ENCODE measurements at regions not wholly inside any gene's neighbourhood (a gene's known extent, or its start where the extent isn't known, plus 50 kb on each side); places are given as distances from the start of the nearest gene placed in this dataset.

DNA sequence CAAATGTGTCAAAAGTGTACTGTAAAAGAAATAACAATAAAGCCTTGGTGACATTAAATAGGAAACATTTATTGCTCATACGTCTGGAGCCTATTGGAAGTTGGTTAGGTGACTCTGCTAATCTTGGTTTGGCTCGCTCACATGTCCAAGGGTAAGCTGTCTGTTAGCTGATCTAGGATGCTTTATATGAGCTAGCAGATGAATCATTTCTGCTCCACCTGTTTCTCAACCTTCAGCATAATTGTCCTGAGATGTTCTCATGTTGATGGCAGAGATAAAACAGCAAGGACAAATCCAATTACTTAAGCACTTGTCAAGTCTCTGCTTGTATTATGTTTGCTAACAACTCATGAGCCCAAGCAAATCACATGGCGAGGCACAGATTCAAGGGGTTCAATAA, 56.0 kb upstream of the CD53 start:
- no peak for DNase-seq (ENCODE audit: extremely low read depth in 1 of 11, low read depth in 9 of 11, low spot score in 4 of 11)

DNA sequence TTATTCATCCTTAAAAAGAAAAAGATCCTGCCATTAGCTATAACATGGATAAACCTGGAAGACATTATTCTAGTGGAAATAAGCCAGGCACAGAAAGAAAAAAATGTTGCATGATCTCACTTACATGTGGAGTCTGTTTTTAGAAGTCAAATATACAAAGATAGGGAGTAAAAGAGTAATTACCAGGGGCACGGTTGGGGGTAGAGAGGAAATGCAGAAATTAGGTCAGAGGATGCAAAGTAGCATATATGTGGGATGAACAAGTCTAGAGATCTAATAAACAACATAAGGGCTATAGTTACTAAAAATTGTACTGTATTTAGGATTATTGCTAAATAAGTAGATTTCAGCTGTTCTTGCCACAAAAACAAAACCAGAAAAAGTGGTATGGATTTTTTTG, 61.4 kb upstream of the CD53 start:
- no peak for DNase-seq (ENCODE audit: extremely low read depth in 1 of 11, low read depth in 9 of 11, low spot score in 4 of 11)

DNA sequence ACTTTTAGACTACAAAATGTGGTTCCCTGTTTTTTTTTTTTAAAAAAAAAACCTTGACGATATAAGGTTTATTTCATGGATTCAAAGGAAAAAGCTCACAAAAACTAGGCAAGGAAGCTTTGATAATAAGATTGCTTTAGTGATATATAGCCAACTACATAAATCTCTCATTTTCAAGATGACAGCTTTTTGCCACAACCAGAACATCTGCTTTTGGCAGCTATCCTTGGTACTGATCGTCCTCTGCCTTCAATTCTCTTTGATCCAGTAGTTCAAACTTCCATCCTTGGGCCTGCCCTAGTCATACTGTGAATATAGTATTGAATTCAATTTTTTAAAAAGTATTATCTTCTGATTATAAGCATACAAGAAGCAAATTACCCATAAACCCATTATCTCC, 72.9 kb upstream of the CD53 start:
- no peak for DNase-seq (ENCODE audit: extremely low read depth in 1 of 11, low read depth in 9 of 11, low spot score in 4 of 11)

DNA sequence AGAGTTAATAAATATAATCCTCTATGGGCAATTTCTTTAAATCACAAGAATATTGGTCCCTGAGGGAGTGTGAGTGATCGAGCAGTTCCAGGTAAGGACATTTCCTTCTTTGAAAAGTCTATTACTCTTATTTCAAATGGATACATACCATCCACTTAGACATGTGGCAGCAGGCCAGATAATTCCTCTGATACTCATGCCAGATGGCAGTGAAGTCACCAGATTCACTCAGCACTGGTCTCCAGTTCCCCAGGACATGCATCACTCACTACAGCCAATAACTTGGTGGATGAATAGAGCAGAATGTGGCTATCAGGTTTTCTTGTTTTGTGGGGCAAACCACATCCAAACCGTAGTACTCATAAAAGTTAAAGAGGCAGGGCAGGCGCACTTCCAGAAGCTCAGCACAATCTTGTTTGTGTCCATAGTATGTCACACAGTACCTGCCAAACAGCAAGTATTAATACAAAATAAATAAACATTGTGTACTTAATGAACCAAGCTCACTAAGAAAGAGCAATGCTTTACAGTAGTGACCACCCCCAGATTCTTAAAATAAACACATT, 74.2 kb upstream of the CD53 start:
- DNase-seq (ENCODE audit: extremely low read depth in 1 of 11, low read depth in 9 of 11, low spot score in 4 of 11) = no peak

DNA sequence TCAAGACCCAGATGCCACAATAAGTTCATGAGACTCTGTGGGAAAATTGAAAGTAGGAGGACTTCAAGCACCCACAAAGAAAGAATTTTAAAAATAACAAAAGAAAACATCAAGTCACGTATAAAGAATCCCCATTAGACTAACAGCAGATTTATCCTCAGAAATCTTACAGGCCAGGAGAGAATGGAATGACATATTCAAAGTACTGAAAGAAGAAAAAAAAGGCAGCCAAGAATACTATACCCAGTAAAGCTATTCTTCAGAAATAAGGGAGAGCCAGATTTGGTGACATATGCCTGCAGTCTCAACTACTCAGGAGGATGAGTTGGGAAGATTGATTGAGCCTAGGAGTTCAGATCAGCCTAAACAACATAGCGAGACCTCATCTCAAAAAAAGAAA, 84.3 kb upstream of the CD53 start:
- DNase-seq (ENCODE audit: extremely low read depth in 1 of 11, low read depth in 9 of 11, low spot score in 4 of 11) = no peak

DNA sequence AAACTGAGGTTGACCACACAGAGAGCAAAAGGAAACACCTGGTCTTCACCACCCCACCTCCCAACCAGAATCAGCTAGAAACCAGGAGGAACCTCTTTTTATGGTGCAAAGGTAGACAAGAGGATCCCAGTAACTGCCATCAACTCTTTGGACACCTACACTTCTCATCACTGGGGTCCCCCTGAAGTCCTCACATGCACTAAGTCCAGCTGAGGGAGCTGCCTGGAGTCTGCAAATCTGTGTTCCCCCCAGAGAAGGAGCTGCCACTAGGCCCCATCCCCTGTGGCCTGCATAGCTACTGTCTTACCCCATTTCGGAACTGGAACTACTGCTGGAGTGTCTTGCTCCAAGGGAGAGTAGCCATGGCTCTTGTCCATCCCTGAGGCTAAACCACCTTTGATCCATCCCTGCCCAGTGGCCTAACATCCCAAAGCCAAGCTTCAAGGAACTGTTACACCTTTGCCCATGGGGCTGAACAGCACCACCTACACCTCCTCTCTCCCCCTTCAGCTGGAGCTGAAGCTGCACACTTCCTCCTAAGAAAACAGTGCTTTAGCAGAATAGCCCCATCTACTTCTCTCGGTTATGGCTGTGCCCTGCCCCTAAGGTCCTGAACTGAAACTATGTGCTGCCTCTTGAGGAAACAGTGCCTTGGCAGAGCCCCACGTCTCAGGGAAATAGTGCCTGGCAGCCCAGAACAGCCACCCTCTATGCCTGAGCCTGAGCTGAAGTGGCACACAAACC, 85.4 kb upstream of the CD53 start:
- DNase-seq (ENCODE audit: extremely low read depth in 1 of 11, low read depth in 9 of 11, low spot score in 4 of 11) = no peak

DNA sequence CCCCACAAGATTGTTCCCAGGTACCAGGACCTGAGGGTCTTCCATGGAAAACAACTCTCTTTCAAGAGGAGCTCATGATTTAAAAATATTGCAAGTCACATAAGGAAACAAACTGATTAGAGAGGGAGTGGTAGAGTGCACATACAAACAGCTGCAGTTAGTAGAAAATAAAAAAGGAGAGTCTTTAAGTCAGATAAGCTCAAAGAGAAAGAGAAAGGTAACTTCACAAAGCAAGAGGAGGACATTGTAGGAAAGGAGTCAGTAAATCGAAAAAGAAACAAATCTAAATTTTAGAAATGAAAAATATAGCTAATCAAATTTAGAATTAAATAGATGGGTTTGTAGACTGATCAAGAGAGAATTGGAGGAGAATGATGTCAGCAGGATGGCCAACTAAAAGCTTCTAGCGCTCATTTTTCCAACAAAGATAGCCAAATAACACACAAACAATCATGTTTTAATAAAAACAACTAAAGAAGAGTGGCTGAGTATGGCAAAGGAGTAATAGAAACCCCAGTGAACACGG, 86.1 kb upstream of the CD53 start:
- DNase-seq (ENCODE audit: extremely low read depth in 1 of 11, low read depth in 9 of 11, low spot score in 4 of 11) = no peak

DNA sequence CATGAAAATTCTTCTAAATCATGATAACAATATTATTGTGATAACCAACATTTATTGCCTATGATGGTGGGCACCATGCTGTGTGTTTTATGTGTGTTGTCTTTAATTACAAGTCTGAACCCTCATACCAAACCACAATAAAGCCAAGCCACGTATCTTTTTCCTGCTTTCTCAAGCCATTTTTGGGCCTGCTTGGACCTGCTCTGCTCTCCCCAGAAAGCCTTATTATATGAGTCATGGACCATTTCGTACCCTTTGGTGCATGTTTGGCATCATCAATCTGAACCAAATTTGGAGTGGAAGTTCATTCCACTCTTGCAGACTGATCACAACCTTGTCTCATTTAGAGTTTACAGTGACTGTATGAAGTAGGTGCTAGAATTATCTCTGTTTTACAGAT, 87.3 kb upstream of the CD53 start:
- no peak for DNase-seq (ENCODE audit: extremely low read depth in 1 of 11, low read depth in 9 of 11, low spot score in 4 of 11)

DNA sequence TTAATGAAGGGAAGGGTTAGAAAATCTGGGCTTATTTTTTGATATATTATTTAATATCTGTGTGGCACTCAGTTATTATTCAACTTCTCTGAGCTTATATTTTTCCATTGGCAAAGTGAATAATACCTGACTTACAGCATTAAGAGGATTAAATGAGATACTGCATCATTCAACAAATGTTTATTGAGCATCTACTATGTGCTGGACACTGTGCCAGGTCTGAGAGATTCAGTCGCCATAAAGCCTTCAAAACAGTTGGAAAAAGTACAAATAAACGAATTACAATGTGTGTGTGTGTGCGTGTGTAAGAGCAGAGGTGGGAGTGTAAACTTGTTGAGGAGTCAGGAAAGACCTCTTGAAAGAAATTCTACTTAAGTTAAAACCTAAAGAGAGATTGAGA, 87.9 kb upstream of the CD53 start:
- no peak for DNase-seq (ENCODE audit: extremely low read depth in 1 of 11, low read depth in 9 of 11, low spot score in 4 of 11)

DNA sequence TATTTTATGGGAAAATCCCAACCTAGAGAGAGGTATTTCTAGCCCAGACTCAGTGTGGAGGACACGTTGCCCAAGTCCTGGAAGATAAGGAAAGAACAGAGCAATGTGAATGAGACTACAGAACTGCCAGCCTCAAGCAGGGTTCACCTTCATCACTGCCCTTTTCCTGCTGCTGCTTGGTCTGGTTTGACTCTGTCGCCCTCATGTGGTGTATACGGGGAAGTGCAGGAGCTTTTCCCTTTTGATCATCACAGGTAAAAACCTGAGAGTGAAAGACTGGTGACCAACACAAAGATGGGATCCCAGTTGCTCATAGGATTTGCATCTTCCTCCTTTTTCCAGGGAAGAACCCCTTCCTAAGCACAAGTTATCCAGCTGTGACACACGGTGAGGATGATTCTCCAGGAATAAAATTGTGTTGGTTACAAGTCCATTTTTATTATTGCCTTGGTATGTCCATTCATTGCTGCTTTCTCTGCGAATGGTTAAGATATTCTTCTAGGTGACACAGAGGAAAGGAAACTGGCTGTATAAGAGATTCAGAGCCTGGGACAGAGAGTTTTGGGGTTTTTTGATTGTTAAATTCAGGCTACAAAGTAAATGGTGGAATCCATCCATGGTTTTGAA, 89.5 kb upstream of the CD53 start:
- peak in 7 of 11 donors; percentile 10 to 33 (median 20) for DNase-seq (ENCODE audit: extremely low read depth in 1 of 11, low read depth in 9 of 11, low spot score in 4 of 11)

DNA sequence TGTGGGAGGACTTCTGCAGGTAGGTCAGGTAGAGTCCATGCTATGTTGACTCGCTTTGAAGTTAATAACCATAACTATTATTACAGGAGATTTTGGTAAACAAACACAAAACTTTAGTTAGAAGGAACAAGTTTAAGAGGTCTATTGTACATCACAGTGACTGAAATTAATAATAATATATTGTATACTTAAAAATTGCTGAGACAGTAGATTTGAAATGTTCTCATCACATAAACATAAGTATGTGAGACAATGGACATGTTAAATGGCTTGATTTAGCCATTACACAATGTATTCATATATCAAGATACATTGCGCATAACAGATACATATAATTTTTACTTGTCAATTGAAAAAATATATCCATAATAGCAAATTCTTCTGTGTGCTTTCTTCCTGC, 91.4 kb upstream of the CD53 start:
- DNase-seq (ENCODE audit: extremely low read depth in 1 of 11, low read depth in 9 of 11, low spot score in 4 of 11) = no peak

DNA sequence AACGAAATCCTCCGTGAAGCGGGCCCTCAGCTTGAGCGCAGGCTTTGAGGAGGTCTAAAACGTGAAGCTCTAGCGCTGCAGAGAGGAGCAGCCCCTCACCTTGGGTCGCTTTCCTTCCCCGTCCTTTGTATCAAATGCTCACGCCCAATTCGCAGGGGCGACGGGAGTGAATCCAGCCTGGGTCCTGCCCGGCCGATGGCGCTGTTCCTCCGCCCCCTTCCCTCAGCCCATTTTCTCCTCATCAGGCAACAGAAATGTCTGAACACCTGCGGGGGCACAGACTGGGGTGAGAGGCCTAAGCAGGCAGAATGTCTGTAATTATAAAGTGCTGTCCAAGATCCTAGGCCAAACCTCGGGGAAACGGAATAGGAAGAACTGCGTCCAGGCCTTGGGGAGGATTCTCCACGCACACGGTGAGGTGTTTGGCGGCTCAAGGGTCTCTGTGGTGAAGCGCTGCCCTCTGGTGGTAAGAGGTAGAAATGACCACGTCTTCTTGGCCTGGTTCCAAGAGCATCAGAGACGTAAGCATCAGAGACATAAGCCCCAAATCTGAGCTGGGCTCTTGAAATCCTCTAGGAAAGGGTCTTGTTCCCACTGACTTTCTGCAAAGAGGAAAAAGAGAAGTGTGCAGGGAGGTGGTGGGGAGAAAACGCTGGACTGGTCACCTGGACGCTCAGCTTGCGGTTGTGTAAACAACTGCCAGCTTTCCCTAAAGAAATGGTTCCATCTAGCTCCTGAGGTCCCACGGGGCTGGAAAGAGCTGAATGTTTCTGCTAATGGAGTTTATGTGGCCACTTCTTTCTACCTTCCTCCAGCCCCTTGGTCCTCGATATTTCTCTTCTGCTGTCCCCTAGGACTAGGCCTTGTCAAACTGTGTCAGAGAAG, 92.1 kb upstream of the CD53 start:
- DNase-seq (ENCODE audit: extremely low read depth in 1 of 11, low read depth in 9 of 11, low spot score in 4 of 11) = peak; percentile 22 to 66 (median 54)

DNA sequence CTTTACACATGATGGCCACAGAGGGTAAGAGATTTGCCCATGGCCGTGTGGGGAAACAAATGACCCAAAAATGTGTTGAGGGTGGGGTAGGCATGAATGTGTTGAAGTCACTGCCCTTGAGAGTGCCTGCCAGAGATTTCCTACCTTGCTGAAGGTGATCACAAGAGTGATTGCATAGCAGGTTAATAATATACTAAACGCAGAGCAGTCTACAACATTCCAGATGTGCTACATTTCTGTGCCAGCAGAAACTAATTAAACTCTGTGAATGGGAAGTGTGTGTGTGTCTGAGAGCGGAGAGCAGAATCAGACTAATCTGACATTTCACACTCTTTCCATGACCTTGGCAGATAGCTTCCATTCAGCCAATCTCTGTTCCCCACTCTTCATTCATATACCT, 93.3 kb upstream of the CD53 start:
- DNase-seq (ENCODE audit: extremely low read depth in 1 of 11, low read depth in 9 of 11, low spot score in 4 of 11) = no peak

DNA sequence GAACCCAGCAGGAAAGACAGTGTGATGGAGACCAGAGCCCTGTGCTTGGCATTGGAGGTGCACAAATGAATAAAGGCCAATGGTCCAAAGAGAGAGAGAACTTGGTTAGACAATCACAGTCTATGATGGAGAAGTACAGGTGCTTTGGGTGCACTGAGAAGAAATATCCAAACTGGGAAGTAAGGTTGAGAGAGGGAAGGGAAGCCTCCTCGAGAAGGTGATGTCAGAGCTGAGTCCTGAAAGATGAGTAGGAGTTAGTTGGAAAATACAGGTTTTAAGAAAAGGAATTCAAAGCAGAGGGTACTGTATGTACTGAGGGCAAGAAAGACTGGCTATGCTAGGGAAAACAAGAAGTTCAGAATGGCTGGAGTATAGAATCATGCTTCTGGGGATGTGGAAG, 94.1 kb upstream of the CD53 start:
- no peak for DNase-seq (ENCODE audit: extremely low read depth in 1 of 11, low read depth in 9 of 11, low spot score in 4 of 11)

DNA sequence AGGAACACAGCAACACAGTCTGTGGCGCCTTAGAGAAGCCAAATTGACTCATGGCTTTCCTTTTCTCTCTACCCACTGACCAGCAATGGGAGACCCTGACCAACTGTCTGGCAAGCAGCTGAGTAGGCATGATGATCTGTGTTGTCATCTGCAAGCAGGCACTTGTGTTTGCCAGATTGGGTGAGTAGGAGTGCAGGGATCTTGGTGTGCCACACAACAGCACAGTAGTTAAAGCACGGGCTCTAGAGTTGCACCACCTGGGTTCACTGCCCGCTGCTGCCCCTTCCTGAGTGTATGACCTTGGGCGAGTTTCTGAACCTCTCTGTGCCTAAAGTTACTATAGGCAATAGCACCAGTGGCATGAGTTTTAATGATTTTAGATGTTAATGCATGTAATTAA, 95.7 kb upstream of the CD53 start:
- DNase-seq (ENCODE audit: extremely low read depth in 1 of 11, low read depth in 9 of 11, low spot score in 4 of 11) = no peak

DNA sequence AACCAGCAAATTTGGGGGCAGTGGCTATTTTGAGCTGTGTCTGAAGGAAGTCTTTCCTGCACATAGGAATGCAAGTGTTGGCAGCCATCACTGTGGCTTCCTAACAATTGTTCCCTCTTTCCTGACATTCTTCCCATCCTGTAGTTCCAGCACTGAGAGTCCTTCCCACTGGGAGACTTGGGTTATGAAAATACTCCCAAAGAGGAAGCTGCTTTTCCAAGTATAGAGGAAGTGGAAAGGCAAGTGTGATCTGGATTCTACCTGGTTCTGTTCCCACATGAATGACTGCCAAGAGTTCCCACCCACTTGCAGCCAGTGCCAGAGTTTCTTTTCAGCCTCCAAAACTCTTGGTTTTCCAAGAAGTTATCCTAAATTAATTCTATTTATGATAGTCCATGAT, 98.5 kb upstream of the CD53 start:
- no peak for DNase-seq (ENCODE audit: extremely low read depth in 1 of 11, low read depth in 9 of 11, low spot score in 4 of 11)

DNA sequence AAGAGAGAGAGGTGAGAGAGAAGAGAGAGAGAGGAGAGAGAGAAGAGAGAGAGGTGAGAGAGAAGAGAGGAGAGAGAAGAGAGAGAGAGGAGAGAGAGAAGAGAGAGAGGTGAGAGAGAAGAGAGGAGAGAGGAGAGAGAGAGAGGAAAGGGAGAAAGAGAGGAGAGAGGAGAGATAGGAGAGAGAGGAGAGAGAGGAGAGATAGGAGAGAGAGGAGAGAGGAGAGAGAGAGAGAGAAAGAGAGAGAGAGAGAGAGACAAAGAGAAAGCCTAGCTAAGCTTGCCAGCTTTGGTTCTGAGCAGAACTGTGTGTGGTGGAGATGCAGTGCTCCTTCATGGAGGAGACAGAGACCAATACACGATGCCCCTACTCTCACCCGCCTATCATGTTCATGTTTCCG, 99.1 kb upstream of the KCNA3 start:
- no peak for DNase-seq (ENCODE audit: extremely low read depth in 1 of 11, low read depth in 9 of 11, low spot score in 4 of 11)

DNA sequence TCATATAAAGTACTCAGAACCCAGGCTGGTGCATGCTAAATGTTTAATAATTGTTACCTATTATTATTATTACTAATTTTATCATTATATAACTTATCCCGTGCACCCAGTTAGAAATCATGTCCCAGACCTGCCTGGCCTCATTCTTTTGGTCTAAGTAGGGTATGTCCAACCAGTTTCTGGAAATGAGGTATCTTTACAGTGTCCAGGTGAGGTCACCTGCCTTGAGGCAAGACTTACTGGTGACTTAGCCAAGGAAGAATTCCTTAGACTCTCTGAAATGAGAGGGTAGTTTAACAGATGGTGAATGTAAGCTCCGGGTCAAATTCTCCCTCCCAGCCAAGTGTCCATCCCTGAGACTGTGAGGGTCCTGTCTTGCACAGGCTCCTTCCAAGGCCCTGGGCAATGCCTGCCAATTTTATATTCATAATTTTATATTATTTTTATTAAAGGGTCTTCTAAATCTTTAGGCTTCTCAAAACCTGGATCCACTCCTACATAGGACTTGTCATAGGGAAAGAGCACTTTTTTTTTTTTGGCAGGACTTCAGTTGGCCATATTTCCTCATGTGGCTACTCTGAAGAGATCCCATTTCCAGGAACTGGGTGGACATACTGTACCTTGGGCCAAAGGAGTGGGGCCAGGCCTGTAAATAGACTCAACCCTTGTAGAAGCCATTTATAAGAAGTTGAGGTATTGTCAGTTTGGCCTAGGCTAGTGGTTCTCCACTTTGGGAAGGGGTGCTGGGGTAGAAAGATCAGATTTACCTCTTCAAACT, 96.7 kb upstream of the KCNA3 start:
- DNase-seq (ENCODE audit: extremely low read depth in 1 of 11, low read depth in 9 of 11, low spot score in 4 of 11) = no peak

DNA sequence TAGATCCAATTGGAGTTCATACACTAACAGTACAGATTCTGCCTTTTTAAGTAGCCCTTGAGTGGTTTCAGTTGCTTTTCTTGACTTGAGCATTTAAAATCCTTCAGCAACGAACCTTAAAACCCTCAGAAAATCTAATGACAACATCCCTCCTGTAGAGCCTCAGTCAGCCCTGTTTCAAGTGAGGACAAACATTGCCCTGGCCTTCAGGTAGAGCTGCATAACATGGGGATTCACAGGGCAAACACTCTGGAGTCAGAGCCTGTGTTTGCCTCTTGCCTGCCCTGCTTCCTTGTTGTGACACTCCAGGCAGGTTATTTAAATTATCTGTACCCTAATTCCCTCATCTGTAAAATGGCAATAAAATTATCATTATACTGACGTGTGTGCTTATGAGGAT, 96.1 kb upstream of the KCNA3 start:
- DNase-seq (ENCODE audit: extremely low read depth in 1 of 11, low read depth in 9 of 11, low spot score in 4 of 11) = no peak
